GM19468 (cell line): ENCODE measurements at regions not wholly inside any gene's neighbourhood (a gene's known extent, or its start where the extent isn't known, plus 50 kb on each side); places are given as distances from the start of the nearest gene placed in this dataset.
"Not testable (repeated sequence)": the region's sequence is repeated elsewhere in the genome, so short reads cannot be mapped to it uniquely, and the experiment has no call there.

Experiments used
- ATAC-seq: cut with Tn5 transposase; IDR thresholded peaks from one replicate; pipeline ENCODE4 v1.9.1; 2021; ENCODE audit warnings: mild to moderate bottlenecking, moderate library complexity, moderate number of reproducible peaks; ENCODE audit not compliant: unreplicated experiment; ENCODE audit errors: extremely low read depth

- ATAC-seq, result no peak
Observed at GRCh38 chr4:14131335-14131734, 503.8 kb upstream of the BOD1L1 start.

GRCh38 chr4:14132301-14132700 is 504.8 kb upstream of the BOD1L1 start:
- ATAC-seq, result no peak

- ATAC-seq, result no peak
Observed at GRCh38 chr4:14138106-14138505, 510.6 kb upstream of the BOD1L1 start.

GRCh38 chr4:14143892-14144291 is 516.4 kb upstream of the BOD1L1 start:
- no peak for ATAC-seq

GRCh38 chr4:14149176-14150053 is 521.9 kb upstream of the BOD1L1 start:
- no peak for ATAC-seq

- no peak for ATAC-seq
Observed at GRCh38 chr4:14151101-14151500, 523.6 kb upstream of the BOD1L1 start.

- no peak for ATAC-seq
Observed at GRCh38 chr4:14152834-14153519, 525.5 kb upstream of the BOD1L1 start.

GRCh38 chr4:14155803-14156202 is 528.3 kb upstream of the BOD1L1 start:
- ATAC-seq, result no peak

- no peak for ATAC-seq
Observed at GRCh38 chr4:14157262-14157661, 529.7 kb upstream of the BOD1L1 start.

GRCh38 chr4:14165222-14165920 is 537.8 kb upstream of the BOD1L1 start:
- peak; percentile 97 for ATAC-seq

GRCh38 chr4:14167876-14168510 is 540.5 kb upstream of the BOD1L1 start:
- ATAC-seq, result no peak

GRCh38 chr4:14168919-14169318 is 541.4 kb upstream of the BOD1L1 start:
- peak; percentile 64 for ATAC-seq

GRCh38 chr4:14169460-14169859 is 541.9 kb upstream of the BOD1L1 start:
- ATAC-seq, result no peak

GRCh38 chr4:14169940-14170339 is 542.4 kb upstream of the BOD1L1 start:
- ATAC-seq, result not testable (repeated sequence)

- ATAC-seq, result no peak
Observed at GRCh38 chr4:14176613-14177012, 549.1 kb upstream of the BOD1L1 start.

- peak; percentile 93 for ATAC-seq
Observed at GRCh38 chr4:14177987-14178386, 550.5 kb upstream of the BOD1L1 start.

- peak; percentile 38 for ATAC-seq
Observed at GRCh38 chr4:14178421-14178820, 550.9 kb upstream of the BOD1L1 start.

GRCh38 chr4:14180166-14180565 is 552.6 kb upstream of the BOD1L1 start:
- no peak for ATAC-seq

- ATAC-seq, result no peak
Observed at GRCh38 chr4:14180983-14181601, 553.6 kb upstream of the BOD1L1 start.

- no peak for ATAC-seq
Observed at GRCh38 chr4:14182148-14182547, 554.6 kb upstream of the BOD1L1 start.
